ENCODE measurements at regions not wholly inside any gene's neighbourhood (a gene's known extent, or its start where the extent isn't known, plus 50 kb on each side); places are given as distances from the start of the nearest gene placed in this dataset.

DNA sequence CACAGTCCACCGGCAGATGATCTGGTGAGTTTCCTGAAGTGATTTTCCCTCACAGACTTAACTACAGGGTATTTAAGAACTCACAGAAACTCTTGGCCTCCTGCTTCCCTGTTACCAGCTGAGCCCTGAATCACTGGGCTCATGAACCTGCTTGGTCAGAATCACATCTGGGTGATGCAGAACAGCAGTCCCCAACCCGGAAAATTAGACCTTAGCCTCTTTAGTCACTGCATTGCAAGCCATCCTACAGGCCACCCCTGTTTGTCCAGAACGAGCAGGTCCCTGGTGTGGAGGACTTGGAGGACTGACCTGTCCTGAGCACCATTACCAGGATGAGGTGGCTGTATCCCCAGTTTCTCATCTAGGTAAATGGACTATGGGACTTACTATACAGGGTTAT is 539.2 kb downstream of the TNS3 start:
- DNase-seq = no peak
- Histone ChIP-seq H3K4me3 (no peak overlapping the region), H3K36me3 (ENCODE audit: low read depth, missing control alignments) (no peaks in the 10 kb centered on the region), H3K9me3 (no peaks in the 10 kb centered on the region), H3K27me3 (no peaks in the 10 kb centered on the region), H3K4me1 (peaks cover 30% of the 10 kb centered on the region), H3K27ac (no peak overlapping the region)
- WGBS, 2 donors = 79 to 96% methylated on average over 3 of the region's 3 CpGs
- TF ChIP-seq POLR2A (IDR thresholded peaks at IDR 0.05) = no peak
- TF ChIP-seq, protein P1, sequence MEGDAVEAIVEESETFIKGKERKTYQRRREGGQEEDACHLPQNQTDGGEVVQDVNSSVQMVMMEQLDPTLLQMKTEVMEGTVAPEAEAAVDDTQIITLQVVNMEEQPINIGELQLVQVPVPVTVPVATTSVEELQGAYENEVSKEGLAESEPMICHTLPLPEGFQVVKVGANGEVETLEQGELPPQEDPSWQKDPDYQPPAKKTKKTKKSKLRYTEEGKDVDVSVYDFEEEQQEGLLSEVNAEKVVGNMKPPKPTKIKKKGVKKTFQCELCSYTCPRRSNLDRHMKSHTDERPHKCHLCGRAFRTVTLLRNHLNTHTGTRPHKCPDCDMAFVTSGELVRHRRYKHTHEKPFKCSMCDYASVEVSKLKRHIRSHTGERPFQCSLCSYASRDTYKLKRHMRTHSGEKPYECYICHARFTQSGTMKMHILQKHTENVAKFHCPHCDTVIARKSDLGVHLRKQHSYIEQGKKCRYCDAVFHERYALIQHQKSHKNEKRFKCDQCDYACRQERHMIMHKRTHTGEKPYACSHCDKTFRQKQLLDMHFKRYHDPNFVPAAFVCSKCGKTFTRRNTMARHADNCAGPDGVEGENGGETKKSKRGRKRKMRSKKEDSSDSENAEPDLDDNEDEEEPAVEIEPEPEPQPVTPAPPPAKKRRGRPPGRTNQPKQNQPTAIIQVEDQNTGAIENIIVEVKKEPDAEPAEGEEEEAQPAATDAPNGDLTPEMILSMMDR (IDR thresholded peaks at IDR 0.05) = no peak
- intact Hi-C loops (cut with DNase I; ENCODE audit: low total_unique reads) = no loop called here

DNA sequence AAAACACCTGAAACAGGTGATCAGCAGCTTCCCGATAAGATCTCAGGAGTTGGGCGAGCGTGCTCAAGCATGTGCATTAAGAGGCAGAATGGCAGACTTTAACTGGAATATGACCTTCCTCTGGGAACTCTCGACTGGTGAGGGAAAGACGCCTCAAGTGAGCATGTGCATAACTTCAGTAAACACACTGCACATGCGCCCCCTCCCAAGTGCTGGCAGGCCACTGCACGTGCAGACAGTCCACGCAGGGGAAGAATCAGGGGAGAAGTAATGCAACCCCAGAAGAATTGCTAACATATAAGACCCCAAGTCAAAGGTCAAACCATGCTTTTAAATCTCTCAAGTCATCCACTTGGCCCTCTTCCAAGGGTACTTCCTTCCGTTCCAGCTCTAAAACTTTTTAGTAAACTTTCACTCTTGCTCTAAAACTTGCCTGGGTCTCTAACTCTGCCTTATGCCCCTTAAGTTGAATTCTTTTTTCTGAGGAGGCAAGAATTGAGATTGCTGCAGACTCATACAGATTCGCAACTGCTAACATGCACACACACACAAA is 541.0 kb downstream of the TNS3 start:
- Histone ChIP-seq H3K9me3 (no peaks in the 10 kb centered on the region), H3K27ac (no peak overlapping the region), H3K36me3 (ENCODE audit: low read depth, missing control alignments) (no peaks in the 10 kb centered on the region), H3K4me3 (no peak overlapping the region), H3K27me3 (no peaks in the 10 kb centered on the region), H3K4me1 (peaks cover 24% of the 10 kb centered on the region)
- no peak for DNase-seq
- intact Hi-C loops (cut with DNase I; ENCODE audit: low total_unique reads) = no loop called here
- WGBS, 2 donors = 71 to 79% methylated on average over 10 of the region's 10 CpGs
- TF ChIP-seq, protein P1 (IDR thresholded peaks at IDR 0.05) = no peak
- no peak for TF ChIP-seq POLR2A (IDR thresholded peaks at IDR 0.05)

DNA sequence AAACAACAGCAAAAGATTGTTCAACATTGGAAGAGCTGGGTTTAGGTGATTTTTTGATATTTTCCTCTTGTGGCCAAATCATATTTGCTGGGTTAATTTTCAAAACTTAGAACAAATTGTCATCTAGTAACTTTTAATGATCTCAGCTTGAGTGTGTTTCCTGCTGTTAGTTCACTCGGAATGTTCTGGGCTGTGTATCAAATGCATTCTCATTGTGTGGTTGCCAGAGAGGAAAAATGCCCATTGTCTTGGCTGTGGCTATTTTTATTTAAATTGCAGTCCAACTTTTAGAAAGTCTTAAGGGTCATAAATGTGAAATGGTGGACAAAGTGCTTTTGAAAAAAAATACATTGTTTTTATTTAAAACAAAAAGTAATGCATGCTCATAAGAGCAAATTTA is 542.0 kb downstream of the TNS3 start:
- TF ChIP-seq, protein P1 (IDR thresholded peaks at IDR 0.05) = no peak
- TF ChIP-seq POLR2A (IDR thresholded peaks at IDR 0.05) = no peak
- Histone ChIP-seq H3K36me3 (ENCODE audit: low read depth, missing control alignments) (no peaks in the 10 kb centered on the region), H3K4me1 (peaks cover 25% of the 10 kb centered on the region), H3K9me3 (no peaks in the 10 kb centered on the region), H3K27ac (peak overlapping the region in 1 of 2 donors; percentile 37), H3K4me3 (no peak overlapping the region), H3K27me3 (no peaks in the 10 kb centered on the region)
- intact Hi-C loops (cut with DNase I; ENCODE audit: low total_unique reads) = no loop called here
- whole genome bisulfite sequencing, 2 donors = 20 to 33% methylated on average over 1 of the region's 1 CpG
- DNase-seq = no peak

DNA sequence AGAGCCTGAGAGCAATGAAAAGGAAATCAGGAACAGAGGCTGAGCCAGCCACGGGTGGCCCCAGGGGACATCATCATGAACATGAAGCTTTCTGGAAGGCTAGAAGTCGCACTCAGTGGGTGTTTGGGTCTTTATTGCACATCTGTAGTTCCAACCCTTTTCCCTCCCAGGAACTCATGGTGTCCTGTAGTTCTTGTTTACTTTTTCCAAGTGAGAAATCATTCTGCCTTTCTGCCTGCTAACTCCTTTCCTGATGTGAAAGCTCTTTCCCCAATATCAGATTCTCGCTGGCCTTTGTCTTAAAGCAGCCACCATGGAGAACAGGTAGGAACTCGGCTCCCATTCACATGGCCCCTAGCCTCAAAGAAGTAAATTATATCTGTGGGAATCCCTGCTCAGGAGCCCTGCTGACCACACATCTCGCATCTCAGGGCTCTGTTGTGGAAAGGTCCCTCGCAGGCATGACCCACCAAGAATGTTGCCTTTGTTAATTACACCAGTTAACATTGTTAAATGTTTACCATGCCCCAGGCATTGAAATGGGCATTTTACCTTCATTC is 542.7 kb downstream of the TNS3 start:
- peaks cover 21% of the 10 kb centered on the region for H3K4me1 ChIP-seq
- WGBS, 2 donors = 59 to 74% methylated on average over 6 of the region's 6 CpGs
- intact Hi-C loops (cut with DNase I; ENCODE audit: low total_unique reads) = no loop called here
- peak overlapping the region; percentile 37 to 63 for H3K27ac ChIP-seq
- TF ChIP-seq POLR2A (IDR thresholded peaks at IDR 0.05) = no peak
- TF ChIP-seq, protein P1 (IDR thresholded peaks at IDR 0.05) = no peak
- H3K4me3 ChIP-seq = no peak overlapping the region
- no peaks in the 10 kb centered on the region for H3K27me3 ChIP-seq
- no peaks in the 10 kb centered on the region for H3K9me3 ChIP-seq
- no peak for DNase-seq
- H3K36me3 ChIP-seq (ENCODE audit: low read depth, missing control alignments) = no peaks in the 10 kb centered on the region

DNA sequence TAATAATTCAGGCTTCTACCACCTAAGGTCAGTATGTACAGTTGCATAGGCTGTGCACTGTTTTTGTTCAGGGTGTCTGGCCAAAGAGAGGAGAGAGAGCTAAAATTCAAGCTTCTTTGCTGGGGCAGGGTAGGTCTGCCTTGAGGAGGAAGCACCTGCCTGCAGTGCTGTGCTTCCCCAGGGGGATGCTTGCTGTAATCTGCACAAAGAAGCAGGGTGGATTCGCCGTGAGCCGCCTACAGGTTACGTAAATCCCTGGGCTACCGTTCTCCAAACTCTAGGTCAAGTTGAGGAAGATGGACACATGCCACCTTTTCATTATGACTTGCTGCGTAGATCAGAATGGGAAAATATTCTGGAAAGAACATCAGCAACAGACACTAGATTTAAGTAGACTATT is 543.3 kb downstream of the TNS3 start:
- H3K4me3 ChIP-seq = no peak overlapping the region
- no peaks in the 10 kb centered on the region for H3K9me3 ChIP-seq
- no peak for DNase-seq
- H3K27ac ChIP-seq = no peak overlapping the region
- WGBS, 2 donors = 80 to 91% methylated on average over 6 of the region's 6 CpGs
- H3K27me3 ChIP-seq = no peaks in the 10 kb centered on the region
- intact Hi-C loops (cut with DNase I; ENCODE audit: low total_unique reads) = no loop called here
- H3K4me1 ChIP-seq = peaks cover 21% of the 10 kb centered on the region
- no peaks in the 10 kb centered on the region for H3K36me3 ChIP-seq (ENCODE audit: low read depth, missing control alignments)
- TF ChIP-seq, protein P1 (IDR thresholded peaks at IDR 0.05) = no peak
- no peak for TF ChIP-seq POLR2A (IDR thresholded peaks at IDR 0.05)
